ENCODE measurements at regions not wholly inside any gene's neighbourhood (a gene's known extent, or its start where the extent isn't known, plus 50 kb on each side); places are given as distances from the start of the nearest gene placed in this dataset.

- TF ChIP-seq, protein P1, sequence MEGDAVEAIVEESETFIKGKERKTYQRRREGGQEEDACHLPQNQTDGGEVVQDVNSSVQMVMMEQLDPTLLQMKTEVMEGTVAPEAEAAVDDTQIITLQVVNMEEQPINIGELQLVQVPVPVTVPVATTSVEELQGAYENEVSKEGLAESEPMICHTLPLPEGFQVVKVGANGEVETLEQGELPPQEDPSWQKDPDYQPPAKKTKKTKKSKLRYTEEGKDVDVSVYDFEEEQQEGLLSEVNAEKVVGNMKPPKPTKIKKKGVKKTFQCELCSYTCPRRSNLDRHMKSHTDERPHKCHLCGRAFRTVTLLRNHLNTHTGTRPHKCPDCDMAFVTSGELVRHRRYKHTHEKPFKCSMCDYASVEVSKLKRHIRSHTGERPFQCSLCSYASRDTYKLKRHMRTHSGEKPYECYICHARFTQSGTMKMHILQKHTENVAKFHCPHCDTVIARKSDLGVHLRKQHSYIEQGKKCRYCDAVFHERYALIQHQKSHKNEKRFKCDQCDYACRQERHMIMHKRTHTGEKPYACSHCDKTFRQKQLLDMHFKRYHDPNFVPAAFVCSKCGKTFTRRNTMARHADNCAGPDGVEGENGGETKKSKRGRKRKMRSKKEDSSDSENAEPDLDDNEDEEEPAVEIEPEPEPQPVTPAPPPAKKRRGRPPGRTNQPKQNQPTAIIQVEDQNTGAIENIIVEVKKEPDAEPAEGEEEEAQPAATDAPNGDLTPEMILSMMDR (conservative IDR thresholded peaks at IDR 0.05 in 1 of 2, IDR thresholded peaks at IDR 0.05 in 1 of 2; ENCODE audit: extremely low read depth in 1 of 2, insufficient read depth in 1 of 2, low read depth in 1 of 2, low read length in 2 of 2), result no peak
- TF ChIP-seq EZH2 (IDR thresholded peaks at IDR 0.05; ENCODE audit: borderline replicate concordance, low read length), result no peak
These were observed 72.0 kb downstream of the VCAM1 start for GRCh38 chr1:100791586-100791985.
